ENCODE measurements at regions not wholly inside any gene's neighbourhood (a gene's known extent, or its start where the extent isn't known, plus 50 kb on each side); places are given as distances from the start of the nearest gene placed in this dataset.

DNA sequence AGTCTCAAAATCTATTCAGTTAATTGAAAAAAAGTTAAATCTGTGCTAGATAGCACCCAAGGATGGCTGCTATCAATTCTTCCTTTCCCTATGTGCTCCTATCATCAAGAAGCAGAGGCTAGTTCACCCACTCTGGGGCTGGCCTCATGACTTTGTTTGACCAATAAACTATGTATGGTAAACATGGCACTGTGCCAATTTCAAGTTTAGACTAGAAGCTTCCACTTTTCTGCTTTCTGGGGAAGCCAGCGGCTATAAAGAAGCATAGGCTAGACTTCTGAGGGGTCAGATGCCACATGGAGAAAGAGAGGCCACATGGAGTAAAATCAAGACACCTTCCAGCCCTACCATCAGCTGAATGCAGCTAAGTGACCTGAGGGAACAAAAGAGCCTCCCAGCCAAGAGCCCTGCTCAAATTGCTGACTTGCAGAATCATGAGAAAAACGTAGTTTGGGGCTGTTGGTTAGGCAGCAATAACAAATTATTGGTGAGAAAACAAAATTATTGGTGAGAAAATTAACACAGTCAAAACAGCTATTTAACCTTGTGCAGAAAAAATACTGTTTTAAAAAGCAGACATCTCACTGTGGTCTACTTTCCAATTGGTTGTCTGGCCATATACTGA lies 86.5 kb upstream of the SLC14A2 start:
- POLR2A ChIA-PET = no interaction called here
- DNase-seq (ENCODE audit: low read depth, low spot score) (no peak), ATAC-seq (no peak)
- CTCF ChIA-PET = interaction anchor here (0.5 kb wide), 1 partner anchor 634 kb away, joined by 3 read pairs; no protein-coding TSS in a partner anchor
- TF ChIP-seq TCF7L2 (IDR thresholded peaks at IDR 0.05; ENCODE audit: low read depth, low read length) (no peak), SIN3A (IDR thresholded peaks at IDR 0.05; ENCODE audit: borderline replicate concordance, insufficient read depth, low read depth, low read length) (no peak)
- TF ChIP-seq, protein P1, sequence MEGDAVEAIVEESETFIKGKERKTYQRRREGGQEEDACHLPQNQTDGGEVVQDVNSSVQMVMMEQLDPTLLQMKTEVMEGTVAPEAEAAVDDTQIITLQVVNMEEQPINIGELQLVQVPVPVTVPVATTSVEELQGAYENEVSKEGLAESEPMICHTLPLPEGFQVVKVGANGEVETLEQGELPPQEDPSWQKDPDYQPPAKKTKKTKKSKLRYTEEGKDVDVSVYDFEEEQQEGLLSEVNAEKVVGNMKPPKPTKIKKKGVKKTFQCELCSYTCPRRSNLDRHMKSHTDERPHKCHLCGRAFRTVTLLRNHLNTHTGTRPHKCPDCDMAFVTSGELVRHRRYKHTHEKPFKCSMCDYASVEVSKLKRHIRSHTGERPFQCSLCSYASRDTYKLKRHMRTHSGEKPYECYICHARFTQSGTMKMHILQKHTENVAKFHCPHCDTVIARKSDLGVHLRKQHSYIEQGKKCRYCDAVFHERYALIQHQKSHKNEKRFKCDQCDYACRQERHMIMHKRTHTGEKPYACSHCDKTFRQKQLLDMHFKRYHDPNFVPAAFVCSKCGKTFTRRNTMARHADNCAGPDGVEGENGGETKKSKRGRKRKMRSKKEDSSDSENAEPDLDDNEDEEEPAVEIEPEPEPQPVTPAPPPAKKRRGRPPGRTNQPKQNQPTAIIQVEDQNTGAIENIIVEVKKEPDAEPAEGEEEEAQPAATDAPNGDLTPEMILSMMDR (IDR thresholded peaks at IDR 0.05) = no peak
- TF ChIP-seq, protein P2, sequence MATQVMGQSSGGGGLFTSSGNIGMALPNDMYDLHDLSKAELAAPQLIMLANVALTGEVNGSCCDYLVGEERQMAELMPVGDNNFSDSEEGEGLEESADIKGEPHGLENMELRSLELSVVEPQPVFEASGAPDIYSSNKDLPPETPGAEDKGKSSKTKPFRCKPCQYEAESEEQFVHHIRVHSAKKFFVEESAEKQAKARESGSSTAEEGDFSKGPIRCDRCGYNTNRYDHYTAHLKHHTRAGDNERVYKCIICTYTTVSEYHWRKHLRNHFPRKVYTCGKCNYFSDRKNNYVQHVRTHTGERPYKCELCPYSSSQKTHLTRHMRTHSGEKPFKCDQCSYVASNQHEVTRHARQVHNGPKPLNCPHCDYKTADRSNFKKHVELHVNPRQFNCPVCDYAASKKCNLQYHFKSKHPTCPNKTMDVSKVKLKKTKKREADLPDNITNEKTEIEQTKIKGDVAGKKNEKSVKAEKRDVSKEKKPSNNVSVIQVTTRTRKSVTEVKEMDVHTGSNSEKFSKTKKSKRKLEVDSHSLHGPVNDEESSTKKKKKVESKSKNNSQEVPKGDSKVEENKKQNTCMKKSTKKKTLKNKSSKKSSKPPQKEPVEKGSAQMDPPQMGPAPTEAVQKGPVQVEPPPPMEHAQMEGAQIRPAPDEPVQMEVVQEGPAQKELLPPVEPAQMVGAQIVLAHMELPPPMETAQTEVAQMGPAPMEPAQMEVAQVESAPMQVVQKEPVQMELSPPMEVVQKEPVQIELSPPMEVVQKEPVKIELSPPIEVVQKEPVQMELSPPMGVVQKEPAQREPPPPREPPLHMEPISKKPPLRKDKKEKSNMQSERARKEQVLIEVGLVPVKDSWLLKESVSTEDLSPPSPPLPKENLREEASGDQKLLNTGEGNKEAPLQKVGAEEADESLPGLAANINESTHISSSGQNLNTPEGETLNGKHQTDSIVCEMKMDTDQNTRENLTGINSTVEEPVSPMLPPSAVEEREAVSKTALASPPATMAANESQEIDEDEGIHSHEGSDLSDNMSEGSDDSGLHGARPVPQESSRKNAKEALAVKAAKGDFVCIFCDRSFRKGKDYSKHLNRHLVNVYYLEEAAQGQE (IDR thresholded peaks at IDR 0.05; ENCODE audit: insufficient read depth in 1 of 2, low read depth in 2 of 2, low read length in 1 of 2) = no peak
- Histone ChIP-seq H3K27me3 (ENCODE audit: control insufficient read depth, insufficient read depth, low read length) (no peaks in the 10 kb centered on the region), H3K27ac (ENCODE audit: low read length) (no peak overlapping the region), H3K36me3 (ENCODE audit: control insufficient read depth, insufficient read depth, low read length) (no peaks in the 10 kb centered on the region), H3K4me1 (ENCODE audit: control insufficient read depth, insufficient read depth, low read length) (no peaks in the 10 kb centered on the region), H3K9me3 (ENCODE audit: control insufficient read depth, insufficient read depth, low read depth, low read length) (no peaks in the 10 kb centered on the region), H3K4me3 (ENCODE audit: low read depth in 2 of 2, low read length in 2 of 2) (no peak overlapping the region)
- in situ Hi-C loops (cut with HindIII; ENCODE audit: low pct_unique_long_range_greater_than_20kb, low sequenced_read_pairs) (no loop called here), intact Hi-C loops (cut with micrococcal nuclease; ENCODE audit: unreplicated experiment) (no loop called here)
- BruUV-seq (replicated peaks) = no TSS peak

DNA sequence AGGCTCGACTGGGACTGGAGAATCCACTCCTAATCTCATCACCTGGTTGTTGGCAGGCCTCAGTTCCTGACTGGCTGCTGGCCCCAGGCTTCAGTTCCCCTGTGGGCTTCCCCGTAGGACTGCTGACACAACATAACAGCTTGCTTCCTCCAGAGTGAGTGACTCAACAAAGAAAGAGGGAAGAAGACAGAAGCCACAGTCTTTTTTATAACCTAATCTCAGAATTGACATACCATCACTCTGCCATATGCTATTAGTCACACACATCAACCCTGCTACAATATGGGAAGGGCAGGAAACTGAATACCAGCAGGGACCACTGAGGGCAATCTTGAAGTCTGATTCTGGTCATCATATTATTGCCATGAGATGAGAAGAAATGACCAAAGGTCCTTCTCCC lies 76.8 kb upstream of the SLC14A2 start:
- no TSS peak for BruUV-seq (replicated peaks)
- Histone ChIP-seq H3K9me3 (ENCODE audit: control insufficient read depth, insufficient read depth, low read depth, low read length) (no peaks in the 10 kb centered on the region), H3K4me1 (ENCODE audit: control insufficient read depth, insufficient read depth, low read length) (no peaks in the 10 kb centered on the region), H3K27me3 (ENCODE audit: control insufficient read depth, insufficient read depth, low read length) (no peaks in the 10 kb centered on the region), H3K27ac (ENCODE audit: low read length) (no peak overlapping the region), H3K4me3 (ENCODE audit: low read depth in 2 of 2, low read length in 2 of 2) (no peak overlapping the region), H3K36me3 (ENCODE audit: control insufficient read depth, insufficient read depth, low read length) (no peaks in the 10 kb centered on the region)
- ATAC-seq (no peak), DNase-seq (ENCODE audit: low read depth, low spot score) (no peak)
- ChIA-PET POLR2A (no interaction called here), CTCF (no interaction called here)
- no peak for TF ChIP-seq POLR2AphosphoS5 (IDR thresholded peaks at IDR 0.05; ENCODE audit: low read depth, low read length)
- TF ChIP-seq, protein P2 (IDR thresholded peaks at IDR 0.05; ENCODE audit: insufficient read depth in 1 of 2, low read depth in 2 of 2, low read length in 1 of 2) = no peak
- TF ChIP-seq, protein P1 (IDR thresholded peaks at IDR 0.05) = no peak
- no peak for TF ChIP-seq TCF7L2 (IDR thresholded peaks at IDR 0.05; ENCODE audit: low read depth, low read length)
- no peak for TF ChIP-seq SIN3A (IDR thresholded peaks at IDR 0.05; ENCODE audit: borderline replicate concordance, insufficient read depth, low read depth, low read length)
- intact Hi-C loops (cut with micrococcal nuclease; ENCODE audit: unreplicated experiment) = no loop called here
- in situ Hi-C loops (cut with HindIII; ENCODE audit: low pct_unique_long_range_greater_than_20kb, low sequenced_read_pairs) = no loop called here

Measured in Panc1 (cell line).